ENCODE measurements at regions not wholly inside any gene's neighbourhood (a gene's known extent, or its start where the extent isn't known, plus 50 kb on each side); places are given as distances from the start of the nearest gene placed in this dataset.

DNA sequence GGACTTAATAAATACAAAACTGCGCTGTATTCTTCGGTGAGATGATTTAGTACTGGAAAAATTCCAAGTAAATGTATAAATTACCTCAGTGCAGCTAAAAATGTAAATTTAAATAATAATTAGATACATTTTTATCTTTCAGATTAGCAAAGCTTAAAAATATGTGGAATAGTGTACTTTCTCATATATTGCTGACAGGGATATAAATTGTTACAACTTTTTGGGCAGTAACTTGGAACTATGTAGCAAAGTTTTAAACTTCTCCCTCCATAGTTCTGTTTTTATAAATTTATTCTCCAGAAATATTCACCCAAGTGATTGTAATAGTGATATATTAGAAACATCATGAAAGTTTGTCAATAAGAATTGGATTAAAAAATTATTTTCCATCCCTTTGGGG, 384.6 kb upstream of the CITED2 start:
- DNase-seq (ENCODE audit: unreplicated experiment), result no peak
- ChIA-PET CTCF (no interaction called here), POLR2A (interaction anchor here (0.7 to 2.1 kb wide), 4 partner anchors 11 to 381 kb away, joined by 3 to 7 read pairs (median 5); no protein-coding TSS in a partner anchor)
- no peak overlapping the region for H3K4me3 Mint-ChIP-seq (ENCODE audit: unreplicated experiment)
- no peaks in the 10 kb centered on the region for H3K9me3 Mint-ChIP-seq (ENCODE audit: unreplicated experiment)
- H3K36me3 Mint-ChIP-seq (ENCODE audit: insufficient read depth, unreplicated experiment), result no peaks in the 10 kb centered on the region
- H3K27me3 Mint-ChIP-seq (ENCODE audit: insufficient read depth, unreplicated experiment), result no peaks in the 10 kb centered on the region
- H3K27ac Mint-ChIP-seq (ENCODE audit: low read depth, unreplicated experiment), result no peak overlapping the region
- intact Hi-C loops (cut with micrococcal nuclease), result no loop called here
- no TSS peak for BruUV-seq (replicated peaks)
- TF ChIP-seq, protein P1, sequence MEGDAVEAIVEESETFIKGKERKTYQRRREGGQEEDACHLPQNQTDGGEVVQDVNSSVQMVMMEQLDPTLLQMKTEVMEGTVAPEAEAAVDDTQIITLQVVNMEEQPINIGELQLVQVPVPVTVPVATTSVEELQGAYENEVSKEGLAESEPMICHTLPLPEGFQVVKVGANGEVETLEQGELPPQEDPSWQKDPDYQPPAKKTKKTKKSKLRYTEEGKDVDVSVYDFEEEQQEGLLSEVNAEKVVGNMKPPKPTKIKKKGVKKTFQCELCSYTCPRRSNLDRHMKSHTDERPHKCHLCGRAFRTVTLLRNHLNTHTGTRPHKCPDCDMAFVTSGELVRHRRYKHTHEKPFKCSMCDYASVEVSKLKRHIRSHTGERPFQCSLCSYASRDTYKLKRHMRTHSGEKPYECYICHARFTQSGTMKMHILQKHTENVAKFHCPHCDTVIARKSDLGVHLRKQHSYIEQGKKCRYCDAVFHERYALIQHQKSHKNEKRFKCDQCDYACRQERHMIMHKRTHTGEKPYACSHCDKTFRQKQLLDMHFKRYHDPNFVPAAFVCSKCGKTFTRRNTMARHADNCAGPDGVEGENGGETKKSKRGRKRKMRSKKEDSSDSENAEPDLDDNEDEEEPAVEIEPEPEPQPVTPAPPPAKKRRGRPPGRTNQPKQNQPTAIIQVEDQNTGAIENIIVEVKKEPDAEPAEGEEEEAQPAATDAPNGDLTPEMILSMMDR (IDR thresholded peaks at IDR 0.05; ENCODE audit: unreplicated experiment), result no peak
- peaks cover 37% of the 10 kb centered on the region for H3K4me1 Mint-ChIP-seq (ENCODE audit: insufficient read depth, unreplicated experiment)

DNA sequence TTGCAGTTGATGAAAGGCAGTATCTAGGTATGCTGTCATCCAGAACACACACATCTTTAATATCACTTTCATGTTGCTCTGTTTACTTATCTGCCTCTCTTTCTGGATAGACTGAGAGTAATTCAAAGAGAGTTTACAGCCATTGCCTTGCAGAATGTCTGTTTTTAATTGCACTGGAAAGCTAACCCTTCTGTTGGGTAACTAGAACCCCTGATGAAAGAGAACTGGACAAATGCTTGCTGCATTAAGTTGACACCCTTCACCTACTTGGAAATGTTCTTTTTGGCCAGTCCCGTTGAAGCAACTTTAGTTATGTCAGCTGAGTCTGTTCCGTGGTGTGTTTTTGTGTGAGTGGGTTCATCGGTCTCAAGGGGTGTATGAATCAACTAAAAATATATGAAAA, 383.8 kb upstream of the CITED2 start:
- Mint-ChIP-seq H3K9me3 (ENCODE audit: unreplicated experiment) (no peaks in the 10 kb centered on the region), H3K36me3 (ENCODE audit: insufficient read depth, unreplicated experiment) (no peaks in the 10 kb centered on the region), H3K27me3 (ENCODE audit: insufficient read depth, unreplicated experiment) (no peaks in the 10 kb centered on the region), H3K27ac (ENCODE audit: low read depth, unreplicated experiment) (peak overlapping the region; percentile 40), H3K4me1 (ENCODE audit: insufficient read depth, unreplicated experiment) (peaks cover 31% of the 10 kb centered on the region), H3K4me3 (ENCODE audit: unreplicated experiment) (peak overlapping the region; percentile 20)
- intact Hi-C loops (cut with micrococcal nuclease), result no loop called here
- ChIA-PET CTCF (no interaction called here), POLR2A (interaction anchor here (0.6 to 2.1 kb wide), 7 partner anchors 11 to 389 kb away, joined by 3 to 7 read pairs (median 3); no protein-coding TSS in a partner anchor)
- TF ChIP-seq, protein P1 (IDR thresholded peaks at IDR 0.05; ENCODE audit: unreplicated experiment), result no peak
- DNase-seq (ENCODE audit: unreplicated experiment), result no peak
- no TSS peak for BruUV-seq (replicated peaks)

DNA sequence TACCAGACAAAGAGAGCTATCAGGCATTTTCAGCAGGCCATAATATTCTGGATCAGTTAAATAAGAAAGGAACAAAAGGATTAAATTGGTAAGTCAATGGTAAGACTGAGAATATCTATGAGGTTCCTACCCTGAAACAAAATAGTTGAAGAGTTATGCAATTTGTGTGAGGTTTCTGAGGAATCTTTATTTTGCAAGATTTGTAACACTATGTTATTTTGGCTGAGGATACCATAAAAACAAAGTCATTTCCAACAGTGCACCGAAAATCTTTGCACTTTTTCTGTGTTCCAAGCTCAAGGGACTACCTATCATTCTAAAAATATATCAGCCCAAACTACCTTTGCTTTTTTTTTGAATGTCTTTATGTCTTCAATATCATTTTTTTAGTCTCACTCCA, 383.3 kb upstream of the CITED2 start:
- Mint-ChIP-seq H3K9me3 (ENCODE audit: unreplicated experiment) (no peaks in the 10 kb centered on the region), H3K27me3 (ENCODE audit: insufficient read depth, unreplicated experiment) (no peaks in the 10 kb centered on the region), H3K4me1 (ENCODE audit: insufficient read depth, unreplicated experiment) (peaks cover 28% of the 10 kb centered on the region), H3K4me3 (ENCODE audit: unreplicated experiment) (peak overlapping the region; percentile 20), H3K36me3 (ENCODE audit: insufficient read depth, unreplicated experiment) (no peaks in the 10 kb centered on the region), H3K27ac (ENCODE audit: low read depth, unreplicated experiment) (peak overlapping the region; percentile 40)
- intact Hi-C loops (cut with micrococcal nuclease), result no loop called here
- POLR2A ChIA-PET, result interaction anchor here (0.6 to 2.1 kb wide), 9 partner anchors 11 to 388 kb away, joined by 3 to 7 read pairs (median 3); no protein-coding TSS in a partner anchor
- CTCF ChIA-PET, result no interaction called here
- no TSS peak for BruUV-seq (replicated peaks)
- peak; percentile 43 for DNase-seq (ENCODE audit: unreplicated experiment)
- TF ChIP-seq, protein P1 (IDR thresholded peaks at IDR 0.05; ENCODE audit: unreplicated experiment), result no peak

DNA sequence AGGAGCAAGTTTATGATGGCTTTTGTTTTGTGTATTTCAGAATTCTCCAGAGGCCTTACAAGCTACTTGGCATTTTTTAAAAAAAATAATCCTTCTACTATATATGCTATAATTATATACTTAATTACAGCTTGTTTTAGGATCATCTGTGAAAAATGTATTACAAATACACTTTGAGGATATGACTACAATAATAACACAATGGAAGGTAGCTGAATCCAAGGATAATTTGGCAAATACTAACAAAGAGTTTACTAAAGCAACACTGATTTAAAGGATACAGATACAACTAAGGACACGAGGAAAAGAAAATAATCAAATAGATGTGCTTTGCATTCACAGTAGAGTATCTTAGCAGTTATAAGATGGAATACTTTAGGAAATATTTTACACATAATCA, 381.9 kb upstream of the CITED2 start:
- no peak overlapping the region for H3K27ac Mint-ChIP-seq (ENCODE audit: low read depth, unreplicated experiment)
- no peak for DNase-seq (ENCODE audit: unreplicated experiment)
- H3K27me3 Mint-ChIP-seq (ENCODE audit: insufficient read depth, unreplicated experiment), result no peaks in the 10 kb centered on the region
- intact Hi-C loops (cut with micrococcal nuclease), result no loop called here
- CTCF ChIA-PET, result interaction anchor here (0.6 to 0.7 kb wide), 5 partner anchors 10 to 1804 kb away, joined by 3 to 4 read pairs (median 3); no protein-coding TSS in a partner anchor
- TF ChIP-seq, protein P1 (IDR thresholded peaks at IDR 0.05; ENCODE audit: unreplicated experiment), result no peak
- peaks cover 26% of the 10 kb centered on the region for H3K4me1 Mint-ChIP-seq (ENCODE audit: insufficient read depth, unreplicated experiment)
- no peak overlapping the region for H3K4me3 Mint-ChIP-seq (ENCODE audit: unreplicated experiment)
- no peaks in the 10 kb centered on the region for H3K9me3 Mint-ChIP-seq (ENCODE audit: unreplicated experiment)
- BruUV-seq (replicated peaks), result no TSS peak
- POLR2A ChIA-PET, result interaction anchor here (1.2 to 2.0 kb wide), 3 partner anchors 9 to 381 kb away, joined by 4 to 7 read pairs (median 4); no protein-coding TSS in a partner anchor
- H3K36me3 Mint-ChIP-seq (ENCODE audit: insufficient read depth, unreplicated experiment), result no peaks in the 10 kb centered on the region

Data from MCF 10A (cell line).